SK-N-SH treated with all-trans-retinoic acid at 6 μM for 48 hours (cell line): ENCODE measurements at regions not wholly inside any gene's neighbourhood (a gene's known extent, or its start where the extent isn't known, plus 50 kb on each side); places are given as distances from the start of the nearest gene placed in this dataset.

ENCODE experiments used
- ARNTL ChIP-seq: fragments of 450-650 bp; formaldehyde crosslinking; IDR thresholded peaks from 2 replicates; pipeline ENCODE4 v1.5.0; 2020; ENCODE audit warnings: low read depth, mild to moderate bottlenecking, moderate library complexity, borderline replicate concordance
- CSRNP3 ChIP-seq: fragments of 250-450 bp; sonication (Bioruptor Pico); IDR thresholded peaks from 2 replicates; pipeline ENCODE4 v1.5.1; 2021; ENCODE audit warnings: mild to moderate bottlenecking, moderate library complexity
- ESRRG ChIP-seq: fragments of 250-450 bp; sonication (Bioruptor Pico); IDR thresholded peaks from 2 replicates; pipeline ENCODE4 v1.6.1; 2021; ENCODE audit warnings: mild to moderate bottlenecking
- GLIS3 ChIP-seq: fragments of 250-450 bp; sonication (Bioruptor Pico); IDR thresholded peaks from 2 replicates; pipeline ENCODE4 v1.5.0; 2020; ENCODE audit warnings: mild to moderate bottlenecking, moderate library complexity
- ISL1 ChIP-seq: fragments of 250-450 bp; sonication (Bioruptor Pico); IDR thresholded peaks from 2 replicates; pipeline ENCODE4 v2.1.2; 2022; ENCODE audit warnings: mild to moderate bottlenecking, moderate library complexity
- POU6F1 ChIP-seq: fragments of 250-450 bp; sonication (Bioruptor Pico); IDR thresholded peaks from 2 replicates; pipeline ENCODE4 v1.8.0; 2021; ENCODE audit warnings: low read depth, mild to moderate bottlenecking, moderate library complexity, borderline replicate concordance
- RARB ChIP-seq: fragments of 250-450 bp; sonication (Bioruptor Pico); IDR thresholded peaks from 2 replicates; pipeline ENCODE4 v1.8.0; 2021; ENCODE audit warnings: mild to moderate bottlenecking, moderate library complexity
- SNAI2 ChIP-seq: fragments of 250-450 bp; sonication (Bioruptor Pico); IDR thresholded peaks from 2 replicates; pipeline ENCODE4 v1.5.0; 2020; ENCODE audit warnings: mild to moderate bottlenecking, moderate library complexity
- TCF4 ChIP-seq: fragments of 250-450 bp; sonication (Bioruptor Pico); IDR thresholded peaks from 2 replicates; pipeline ENCODE4 v1.8.0; 2021; ENCODE audit warnings: mild to moderate bottlenecking, moderate library complexity, borderline replicate concordance
- TOX ChIP-seq: fragments of 250-450 bp; sonication (Bioruptor Pico); IDR thresholded peaks from 2 replicates; pipeline ENCODE4 v1.8.0; 2021; ENCODE audit warnings: mild to moderate bottlenecking, moderate library complexity, borderline replicate concordance
- ZFP30 ChIP-seq: fragments of 450-650 bp; formaldehyde crosslinking; IDR thresholded peaks from 2 replicates; pipeline ENCODE4 v1.5.0; 2022; ENCODE audit warnings: mild to moderate bottlenecking, moderate library complexity
- ZNF565 ChIP-seq: fragments of 450-650 bp; formaldehyde crosslinking; conservative IDR thresholded peaks from 2 replicates; pipeline ENCODE4 v1.5.0; 2020; ENCODE audit warnings: low read depth, mild to moderate bottlenecking, moderate library complexity
- TF ChIP-seq, protein P1 (sequence below): fragments of 250-450 bp; sonication (Bioruptor Pico); IDR thresholded peaks from 2 replicates; pipeline ENCODE4 v1.8.0; 2020; ENCODE audit warnings: mild to moderate bottlenecking, moderate library complexity, borderline replicate concordance
- TF ChIP-seq, protein P2 (sequence below): fragments of 250-450 bp; sonication (Bioruptor Pico); IDR thresholded peaks from 2 replicates; pipeline ENCODE4 v1.5.0; 2020; ENCODE audit warnings: mild to moderate bottlenecking, moderate library complexity

DNA sequence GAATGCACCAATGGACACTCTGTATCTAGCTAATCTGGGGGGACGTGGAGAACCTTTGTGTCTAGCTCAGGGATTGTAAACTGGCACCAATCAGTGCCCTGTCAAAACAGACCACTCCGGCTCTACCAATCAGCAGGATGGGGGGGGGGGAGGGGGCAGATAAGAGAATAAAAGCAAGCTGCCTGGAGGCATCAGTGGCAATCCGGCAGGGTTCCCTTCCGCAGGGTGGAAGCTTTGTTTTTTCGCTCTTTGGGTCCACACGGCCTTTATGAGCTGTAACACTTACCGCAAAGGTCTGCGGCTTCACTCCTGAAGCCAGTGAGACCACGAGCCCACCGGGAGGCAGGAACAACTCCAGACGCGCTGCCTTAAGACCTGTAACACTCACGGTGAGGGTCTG, 827.1 kb downstream of the PLOD2 start:
- TF ChIP-seq ZNF565 (CRISPR knock-in tag) (no peak), POU6F1 (CRISPR knock-in tag) (no peak), TOX (CRISPR knock-in tag) (no peak), TCF4 (CRISPR knock-in tag) (no peak), RARB (no peak), SNAI2 (no peak), ESRRG (no peak), GLIS3 (CRISPR knock-in tag) (no peak), CSRNP3 (CRISPR knock-in tag) (no peak), ZFP30 (CRISPR knock-in tag) (no peak), ISL1 (CRISPR knock-in tag) (no peak), ARNTL (CRISPR knock-in tag) (no peak)
- TF ChIP-seq, protein P1, sequence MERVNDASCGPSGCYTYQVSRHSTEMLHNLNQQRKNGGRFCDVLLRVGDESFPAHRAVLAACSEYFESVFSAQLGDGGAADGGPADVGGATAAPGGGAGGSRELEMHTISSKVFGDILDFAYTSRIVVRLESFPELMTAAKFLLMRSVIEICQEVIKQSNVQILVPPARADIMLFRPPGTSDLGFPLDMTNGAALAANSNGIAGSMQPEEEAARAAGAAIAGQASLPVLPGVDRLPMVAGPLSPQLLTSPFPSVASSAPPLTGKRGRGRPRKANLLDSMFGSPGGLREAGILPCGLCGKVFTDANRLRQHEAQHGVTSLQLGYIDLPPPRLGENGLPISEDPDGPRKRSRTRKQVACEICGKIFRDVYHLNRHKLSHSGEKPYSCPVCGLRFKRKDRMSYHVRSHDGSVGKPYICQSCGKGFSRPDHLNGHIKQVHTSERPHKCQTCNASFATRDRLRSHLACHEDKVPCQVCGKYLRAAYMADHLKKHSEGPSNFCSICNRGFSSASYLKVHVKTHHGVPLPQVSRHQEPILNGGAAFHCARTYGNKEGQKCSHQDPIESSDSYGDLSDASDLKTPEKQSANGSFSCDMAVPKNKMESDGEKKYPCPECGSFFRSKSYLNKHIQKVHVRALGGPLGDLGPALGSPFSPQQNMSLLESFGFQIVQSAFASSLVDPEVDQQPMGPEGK: no peak
- TF ChIP-seq, protein P2, sequence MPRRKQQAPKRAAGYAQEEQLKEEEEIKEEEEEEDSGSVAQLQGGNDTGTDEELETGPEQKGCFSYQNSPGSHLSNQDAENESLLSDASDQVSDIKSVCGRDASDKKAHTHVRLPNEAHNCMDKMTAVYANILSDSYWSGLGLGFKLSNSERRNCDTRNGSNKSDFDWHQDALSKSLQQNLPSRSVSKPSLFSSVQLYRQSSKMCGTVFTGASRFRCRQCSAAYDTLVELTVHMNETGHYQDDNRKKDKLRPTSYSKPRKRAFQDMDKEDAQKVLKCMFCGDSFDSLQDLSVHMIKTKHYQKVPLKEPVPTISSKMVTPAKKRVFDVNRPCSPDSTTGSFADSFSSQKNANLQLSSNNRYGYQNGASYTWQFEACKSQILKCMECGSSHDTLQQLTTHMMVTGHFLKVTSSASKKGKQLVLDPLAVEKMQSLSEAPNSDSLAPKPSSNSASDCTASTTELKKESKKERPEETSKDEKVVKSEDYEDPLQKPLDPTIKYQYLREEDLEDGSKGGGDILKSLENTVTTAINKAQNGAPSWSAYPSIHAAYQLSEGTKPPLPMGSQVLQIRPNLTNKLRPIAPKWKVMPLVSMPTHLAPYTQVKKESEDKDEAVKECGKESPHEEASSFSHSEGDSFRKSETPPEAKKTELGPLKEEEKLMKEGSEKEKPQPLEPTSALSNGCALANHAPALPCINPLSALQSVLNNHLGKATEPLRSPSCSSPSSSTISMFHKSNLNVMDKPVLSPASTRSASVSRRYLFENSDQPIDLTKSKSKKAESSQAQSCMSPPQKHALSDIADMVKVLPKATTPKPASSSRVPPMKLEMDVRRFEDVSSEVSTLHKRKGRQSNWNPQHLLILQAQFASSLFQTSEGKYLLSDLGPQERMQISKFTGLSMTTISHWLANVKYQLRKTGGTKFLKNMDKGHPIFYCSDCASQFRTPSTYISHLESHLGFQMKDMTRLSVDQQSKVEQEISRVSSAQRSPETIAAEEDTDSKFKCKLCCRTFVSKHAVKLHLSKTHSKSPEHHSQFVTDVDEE (CRISPR knock-in tag): no peak
